Smooth muscle cell (in vitro differentiated cells): ENCODE measurements at regions not wholly inside any gene's neighbourhood (a gene's known extent, or its start where the extent isn't known, plus 50 kb on each side); places are given as distances from the start of the nearest gene placed in this dataset.

Experiments used
- DNase-seq: peaks from one replicate; lab custom pipeline; 2025; ENCODE audit not compliant: unreplicated experiment; lab: John Stamatoyannopoulos, UW
- H2AFZ ChIP-seq: fragments of 200-600 bp; sonication (generic); 2 replicates; pipeline ENCODE4 v1.6.0; 2016; ENCODE audit warnings: antibody characterized with exemption, low read depth, mild to moderate bottlenecking
- H3F3A ChIP-seq: fragments of 200-600 bp; sonication (generic); 2 replicates; pipeline ENCODE4 v1.6.0; 2017; ENCODE audit warnings: antibody characterized with exemption, low read depth
- H3K27ac ChIP-seq: fragments of 200-600 bp; sonication (generic); 2 replicates; pipeline ENCODE4 v1.5.1; 2016; ENCODE audit warnings: low read depth, mild to moderate bottlenecking
- H3K27me3 ChIP-seq: fragments of 200-600 bp; sonication (generic); 2 replicates; pipeline ENCODE4 v1.6.1; 2016; ENCODE audit warnings: low read depth, mild to moderate bottlenecking
- H3K36me3 ChIP-seq: fragments of 200-600 bp; sonication (generic); 2 replicates; pipeline ENCODE4 v1.5.1; 2016; ENCODE audit warnings: low read depth
- H3K4me1 ChIP-seq: fragments of 200-600 bp; sonication (generic); 2 replicates; pipeline ENCODE4 v1.5.1; 2016; ENCODE audit warnings: low read depth
- H3K4me2 ChIP-seq: fragments of 200-600 bp; sonication (generic); 2 replicates; pipeline ENCODE4 v1.6.0; 2016; ENCODE audit warnings: mild to moderate bottlenecking
- H3K4me3 ChIP-seq: fragments of 200-600 bp; sonication (generic); 2 replicates; pipeline ENCODE4 v1.5.1; 2016; ENCODE audit warnings: mild to moderate bottlenecking
- H3K79me2 ChIP-seq: fragments of 200-600 bp; sonication (generic); 2 replicates; pipeline ENCODE4 v1.6.0; 2016; ENCODE audit warnings: low read depth, mild to moderate bottlenecking
- H3K9ac ChIP-seq: fragments of 200-600 bp; sonication (generic); 2 replicates; pipeline ENCODE4 v1.6.0; 2016; ENCODE audit warnings: low read depth
- H3K9me3 ChIP-seq: fragments of 200-600 bp; sonication (generic); replicated peaks from 2 replicates; pipeline ENCODE4 v1.5.1; 2016; ENCODE audit warnings: low read depth
- H4K20me1 ChIP-seq: fragments of 200-600 bp; sonication (generic); 2 replicates; pipeline ENCODE4 v1.6.0; 2016; ENCODE audit warnings: low read depth
- CTCF ChIP-seq: fragments of 200-600 bp; sonication (generic); IDR thresholded peaks from 2 replicates; pipeline ENCODE4 v1.5.1; 2017; ENCODE audit warnings: borderline replicate concordance, mild to moderate bottlenecking, antibody characterized with exemption; ENCODE audit not compliant: insufficient read depth, poor library complexity, severe bottlenecking
- WGBS: methylation state at CpG from one replicate; pipeline ENCODE4 v1.1.7; 2016; ENCODE audit warnings: low lambda C conversion rate; 5-methylcytosine and 5-hydroxymethylcytosine counted together

GRCh38 chr1:236332092-236332758 lies 50.5 kb upstream of the ERO1B start:
- Histone ChIP-seq H2AFZ (no peak overlapping the region), H3K27me3 (no peaks in the 10 kb centered on the region), H3K36me3 (no peaks in the 10 kb centered on the region), H3K4me2 (no peak overlapping the region), H3F3A (no peaks in the 10 kb centered on the region), H3K9ac (no peak overlapping the region), H4K20me1 (no peaks in the 10 kb centered on the region), H3K79me2 (no peaks in the 10 kb centered on the region), H3K4me3 (no peak overlapping the region), H3K27ac (no peak overlapping the region), H3K4me1 (no peaks in the 10 kb centered on the region), H3K9me3 (no peaks in the 10 kb centered on the region)
- 87% methylated on average over 16 of the region's 16 CpGs for WGBS
- no peak for TF ChIP-seq CTCF
- DNase-seq = no peak
